Hematopoietic multipotent progenitor cell treated with erythropoietin and hydrocortisone succinate and interleukin-3 and kit ligand, for 4 days (in vitro differentiated cells): ENCODE measurements at regions not wholly inside any gene's neighbourhood (a gene's known extent, or its start where the extent isn't known, plus 50 kb on each side); places are given as distances from the start of the nearest gene placed in this dataset.
"Not testable (repeated sequence)": the region's sequence is repeated elsewhere in the genome, so short reads cannot be mapped to it uniquely, and the experiment has no call there.

Experiments
- DNase-seq: peaks from one replicate; pipeline ENCODE4 v3.0.0-alpha.2; 2015

DNA sequence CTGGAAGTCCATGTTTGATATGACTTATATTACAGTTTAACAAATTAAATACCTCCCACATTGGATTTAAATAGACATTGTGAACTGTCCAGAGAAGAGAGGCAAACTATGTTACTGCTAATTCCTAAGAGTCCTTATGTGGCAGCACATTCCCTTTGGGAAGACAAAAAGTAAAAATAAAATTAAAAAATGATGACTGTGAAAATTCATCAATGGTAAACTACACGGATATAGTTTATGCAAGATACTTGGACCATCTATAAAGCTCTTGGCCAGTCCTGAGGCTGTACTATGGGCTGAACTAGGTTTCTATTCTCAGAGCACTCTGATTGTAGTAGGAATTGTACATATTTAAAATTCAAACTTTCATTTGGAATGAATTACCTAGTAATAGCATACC is 206.4 kb downstream of the LRRK2 start:
- no peak for DNase-seq

DNA sequence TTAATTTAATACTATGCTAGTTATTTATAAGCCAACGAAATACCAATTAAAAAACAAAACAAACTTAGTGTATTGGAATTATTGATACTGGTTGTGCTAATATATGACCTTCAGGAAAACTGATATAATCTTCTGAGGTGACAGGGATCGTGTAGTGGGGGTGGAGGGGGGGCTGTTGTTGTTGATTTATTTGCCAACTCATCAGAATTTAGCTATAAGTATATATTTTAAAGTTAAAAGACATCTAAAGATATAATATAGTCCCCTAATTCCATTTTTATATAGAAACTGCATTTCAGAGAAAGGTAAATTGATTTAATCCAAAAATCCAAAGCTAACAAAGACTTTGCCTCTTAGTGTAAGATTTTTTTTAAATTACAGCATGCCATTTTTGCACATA is 210.5 kb downstream of the LRRK2 start:
- DNase-seq, result no peak

DNA sequence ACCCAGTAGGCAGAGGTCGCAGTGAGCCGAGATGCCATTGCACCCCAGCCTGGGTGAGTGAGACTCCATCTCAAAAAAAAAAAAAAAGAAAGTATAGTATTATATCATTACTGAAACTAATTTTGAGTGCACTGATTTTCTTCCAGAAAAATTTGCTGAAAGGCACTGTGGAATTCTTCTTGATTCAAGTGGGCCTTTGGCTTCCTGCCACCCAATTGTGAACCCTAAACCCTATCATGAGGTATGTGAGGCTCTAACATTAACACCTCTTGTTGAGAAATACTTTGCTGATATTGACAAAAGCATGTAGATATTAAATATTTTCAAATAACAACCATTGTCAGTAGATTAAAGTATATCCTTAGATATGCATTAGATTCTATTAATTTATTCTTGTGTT is 211.2 kb downstream of the LRRK2 start:
- DNase-seq, result no peak

DNA sequence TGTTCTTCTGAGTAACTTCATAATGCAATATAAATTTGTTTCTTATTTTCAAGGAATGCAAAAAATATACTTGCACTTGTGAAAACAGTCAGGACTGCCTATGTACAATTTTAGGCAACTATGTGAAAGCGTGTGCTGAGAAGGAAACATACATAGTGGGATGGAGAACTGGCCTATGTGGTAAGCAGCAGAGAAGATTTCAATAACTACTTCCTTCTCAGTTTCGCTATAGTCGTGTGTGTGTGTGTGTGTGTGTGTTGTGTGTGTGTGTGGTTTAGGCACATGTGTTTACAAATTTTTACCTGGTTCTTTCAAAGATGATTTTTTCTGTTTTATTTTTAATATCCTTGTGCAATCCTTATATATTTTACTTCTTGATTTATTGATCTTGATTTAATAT is 211.8 kb downstream of the LRRK2 start:
- DNase-seq, result no peak

DNA sequence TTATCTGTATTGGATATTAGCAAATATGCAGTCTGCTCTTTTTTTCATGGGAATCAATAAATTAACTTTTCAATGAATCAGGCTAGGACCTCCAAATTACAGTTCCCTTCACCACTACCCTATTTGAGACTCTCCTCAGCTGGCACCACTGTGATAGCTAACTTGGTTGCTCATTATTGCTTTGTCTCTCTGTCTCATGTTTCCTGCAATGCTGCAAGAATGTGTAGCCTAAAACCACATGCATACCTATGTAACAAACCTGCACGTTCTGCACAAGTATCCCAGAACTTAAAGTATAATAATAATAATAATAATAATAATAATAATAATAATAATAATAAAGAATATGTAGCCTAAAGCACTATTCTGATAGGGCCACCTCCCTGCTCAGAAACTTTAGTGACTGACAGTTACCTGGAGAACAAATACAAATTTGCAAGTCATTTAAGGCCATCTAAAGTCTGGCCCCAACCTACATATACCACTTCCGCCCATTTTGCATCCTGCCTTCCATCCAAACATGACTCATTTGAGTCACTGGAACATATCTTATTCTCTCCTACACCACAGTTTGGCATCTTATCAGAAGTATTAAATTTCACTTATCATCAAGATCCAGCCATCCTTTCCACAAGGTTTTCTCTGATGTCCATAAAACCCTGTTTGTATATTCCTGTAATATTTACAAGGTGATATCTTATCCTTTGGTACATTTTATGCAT is 215.1 kb downstream of the LRRK2 start:
- no peak for DNase-seq

DNA sequence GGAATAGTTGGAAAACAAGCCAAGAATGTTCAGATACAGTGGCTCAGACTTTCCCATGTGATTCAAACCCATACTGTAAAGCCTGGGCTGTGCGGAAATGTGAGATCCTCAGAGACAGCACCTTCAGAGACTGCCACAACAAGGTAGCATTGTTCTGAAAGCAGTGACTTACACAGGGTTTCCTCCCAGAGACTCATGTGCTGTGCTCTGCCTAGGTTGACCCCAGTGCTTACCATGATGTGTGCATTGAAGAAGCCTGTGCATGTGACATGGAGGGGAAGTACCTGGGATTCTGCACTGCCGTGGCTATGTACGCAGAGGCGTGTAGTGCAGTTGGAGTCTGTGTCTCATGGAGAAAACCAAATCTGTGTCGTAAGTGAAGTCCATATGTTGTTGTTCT is 219.4 kb downstream of the LRRK2 start:
- no peak for DNase-seq

DNA sequence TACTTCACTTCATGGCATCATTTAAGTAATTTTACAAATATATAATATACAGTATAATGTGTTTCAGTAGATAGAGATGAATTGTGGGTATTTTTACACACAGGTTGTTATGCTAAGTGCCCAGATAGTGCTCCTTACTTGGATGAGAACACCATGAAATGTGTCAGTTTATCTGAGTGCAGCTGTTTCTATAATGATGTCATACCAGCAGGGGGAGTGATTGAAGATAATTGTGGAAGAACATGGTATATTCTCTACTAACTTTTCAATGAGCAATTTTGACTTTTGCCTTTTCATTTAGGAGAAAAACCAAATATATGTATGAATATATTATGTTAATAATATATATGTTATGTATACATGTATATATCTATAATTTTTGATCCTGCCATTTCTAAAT is 221.6 kb downstream of the LRRK2 start:
- peak; percentile 46 for DNase-seq

DNA sequence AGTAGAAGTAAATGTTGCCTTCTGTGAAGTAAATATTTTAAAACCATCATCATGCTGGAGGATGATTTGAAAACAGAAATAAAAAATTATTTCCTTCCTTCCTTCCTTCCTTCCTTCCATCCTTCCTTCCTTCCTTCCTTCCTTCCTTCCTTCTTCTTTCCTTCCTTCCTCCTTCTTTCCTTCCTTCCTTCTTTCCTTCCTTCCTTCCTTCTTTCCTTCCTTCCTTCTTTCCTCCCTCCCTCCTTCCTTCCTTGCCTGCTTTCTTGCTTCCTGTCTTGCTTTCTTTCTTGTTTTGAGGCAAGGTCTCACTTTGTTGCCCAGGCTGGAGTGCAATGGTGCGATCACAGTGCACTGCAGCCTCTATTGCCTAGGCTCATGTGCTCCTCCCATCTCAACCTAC is 223.7 kb downstream of the LRRK2 start:
- not testable (repeated sequence) for DNase-seq

DNA sequence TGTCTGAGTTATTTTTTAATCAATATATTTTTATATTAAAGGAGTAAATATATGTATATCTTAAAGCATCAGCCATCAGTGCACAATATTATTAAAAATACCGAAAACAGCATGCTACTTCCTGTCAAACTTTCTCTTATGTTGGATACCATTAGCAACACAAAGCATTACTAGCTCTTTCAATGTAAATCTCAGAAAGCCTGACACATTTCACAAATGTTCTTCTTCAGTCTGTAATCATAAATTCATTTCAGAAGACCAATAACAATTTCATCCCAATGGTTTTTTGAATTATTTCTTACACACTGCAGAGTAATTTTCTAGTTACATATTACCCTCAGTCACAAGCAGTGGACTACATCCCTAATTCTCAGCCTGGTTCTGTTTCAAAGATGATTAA is 226.9 kb downstream of the LRRK2 start:
- no peak for DNase-seq

DNA sequence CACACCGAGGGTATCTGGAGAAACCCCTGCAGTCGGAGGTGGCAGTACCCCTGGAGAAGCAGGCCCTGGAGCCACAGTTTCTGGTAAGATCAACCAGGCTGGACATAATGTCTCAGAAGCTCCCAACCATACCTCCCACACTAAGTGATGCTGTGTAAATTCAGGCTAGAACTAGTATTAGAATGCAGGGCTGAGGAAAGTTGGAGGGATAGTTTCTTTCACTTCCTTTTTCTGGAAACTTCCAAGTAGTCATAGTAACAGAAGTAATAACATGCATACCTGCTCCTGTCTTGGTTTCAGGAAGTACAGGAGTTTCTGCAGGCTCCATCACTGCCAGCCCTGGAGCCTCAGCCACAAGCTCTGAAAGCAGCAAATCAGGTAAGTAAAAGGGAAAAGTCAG is 228.1 kb upstream of the CNTN1 start:
- DNase-seq, result no peak

DNA sequence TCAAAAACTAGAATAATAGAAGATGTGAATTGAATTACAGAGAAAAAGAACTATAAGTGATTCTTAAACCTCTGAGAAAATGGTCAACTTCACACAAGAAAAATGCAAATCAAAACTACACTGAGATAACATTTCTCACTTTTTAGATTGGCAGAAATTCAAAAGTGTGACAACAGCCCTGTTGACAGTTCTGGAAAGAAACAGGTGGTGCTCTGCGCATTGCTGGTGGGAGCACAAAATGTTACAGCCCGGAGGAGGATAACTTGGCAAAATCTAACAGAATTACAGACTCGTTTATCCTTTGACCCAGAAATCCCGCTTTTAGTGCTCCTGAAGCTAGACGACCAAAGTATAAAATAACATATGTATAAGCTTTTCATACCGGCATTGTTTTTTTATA is 222.5 kb upstream of the CNTN1 start:
- no peak for DNase-seq

DNA sequence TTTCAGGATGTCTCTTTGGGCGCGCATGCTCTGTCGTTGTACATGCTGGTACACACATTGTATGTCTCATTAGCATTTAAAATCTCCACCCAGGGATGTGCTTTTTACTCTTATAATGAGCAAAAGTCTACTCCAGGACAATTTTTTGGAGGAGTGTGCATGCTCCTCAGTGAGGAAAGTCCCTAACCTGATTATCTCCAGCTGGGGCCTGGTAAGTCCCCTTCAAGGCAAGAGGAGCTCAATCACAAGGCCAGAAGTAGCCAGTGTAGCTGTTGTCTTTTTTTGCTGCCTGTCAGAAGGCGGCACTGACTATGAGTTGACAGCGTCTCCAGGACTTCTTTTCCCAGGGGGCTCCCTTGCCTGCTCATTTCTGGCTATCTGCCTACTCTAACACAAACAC is 218.3 kb upstream of the CNTN1 start:
- no peak for DNase-seq

DNA sequence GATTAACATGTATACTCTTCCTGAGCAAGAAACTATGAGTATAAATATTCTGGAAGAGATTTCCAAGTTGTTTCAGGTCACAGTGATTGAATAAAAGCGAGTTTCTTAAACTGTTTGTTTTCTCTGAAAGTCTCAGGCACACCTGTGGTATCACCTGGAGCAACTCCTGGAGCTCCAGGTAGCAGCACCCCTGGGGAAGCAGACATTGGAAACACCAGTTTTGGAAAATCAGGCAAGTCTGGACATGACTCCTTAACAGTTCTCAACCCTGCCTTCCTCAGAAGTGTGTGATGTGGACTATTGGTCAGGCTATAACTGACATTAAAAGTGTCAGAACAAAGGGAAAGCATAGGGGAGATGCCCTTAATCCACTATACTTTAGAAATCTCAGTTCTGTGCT is 217.6 kb upstream of the CNTN1 start:
- no peak for DNase-seq

DNA sequence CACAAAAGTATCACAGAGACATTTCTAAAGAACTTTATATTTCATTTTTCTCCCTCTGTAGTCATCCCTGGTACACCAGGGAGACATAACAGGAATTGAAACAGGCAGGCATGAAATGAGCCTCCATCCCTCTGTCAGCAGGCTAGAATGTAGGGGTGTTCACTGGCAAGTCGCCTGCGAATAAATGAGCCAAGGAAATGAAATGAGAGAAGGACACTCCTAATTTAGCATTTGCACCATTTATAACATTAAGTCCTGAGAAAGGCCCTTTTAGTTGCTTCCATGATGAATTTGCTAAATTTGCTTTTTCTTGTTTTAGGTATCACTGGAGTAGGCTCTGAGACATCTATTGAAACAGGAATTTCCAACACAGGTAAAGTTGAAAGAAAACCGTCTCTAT is 192.4 kb upstream of the CNTN1 start:
- DNase-seq, result no peak

DNA sequence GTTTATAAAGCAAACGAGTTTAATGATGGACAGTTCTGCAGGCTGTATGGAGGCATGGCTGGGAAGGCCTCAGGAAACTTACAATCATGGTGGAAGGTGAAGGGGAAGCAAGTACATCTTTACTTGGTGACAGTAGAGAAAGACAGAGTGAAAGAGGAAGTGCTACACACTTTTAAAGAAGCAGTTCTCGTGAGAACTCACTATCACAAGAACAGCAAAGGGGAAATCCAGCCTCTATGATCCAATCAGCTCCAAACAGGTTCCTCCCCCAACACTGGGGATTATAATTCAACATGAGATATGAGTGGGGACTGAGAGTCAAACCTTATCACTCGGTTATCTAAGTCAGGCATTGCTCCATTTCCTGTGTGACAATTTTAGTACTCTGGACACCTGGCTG is 189.9 kb upstream of the CNTN1 start:
- peak; percentile 25 for DNase-seq

DNA sequence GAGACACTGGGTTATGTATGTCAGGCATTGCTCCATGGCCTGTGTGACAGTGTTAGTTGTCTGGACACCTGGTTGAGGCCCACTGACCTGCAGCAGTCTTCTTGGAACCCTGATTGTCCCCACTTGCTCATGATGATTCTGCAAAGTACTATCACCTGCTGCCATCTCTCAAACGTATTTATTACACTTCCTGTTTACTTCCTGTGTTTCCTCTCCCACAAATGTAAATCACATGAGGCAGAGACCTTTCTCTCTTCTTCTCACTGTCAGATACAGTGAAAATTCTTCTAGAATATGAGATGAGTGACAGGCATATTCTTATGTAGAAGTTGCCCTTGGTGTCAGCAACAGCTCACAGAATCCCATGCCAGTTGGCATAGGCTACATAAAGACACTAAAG is 186.9 kb upstream of the CNTN1 start:
- no peak for DNase-seq

DNA sequence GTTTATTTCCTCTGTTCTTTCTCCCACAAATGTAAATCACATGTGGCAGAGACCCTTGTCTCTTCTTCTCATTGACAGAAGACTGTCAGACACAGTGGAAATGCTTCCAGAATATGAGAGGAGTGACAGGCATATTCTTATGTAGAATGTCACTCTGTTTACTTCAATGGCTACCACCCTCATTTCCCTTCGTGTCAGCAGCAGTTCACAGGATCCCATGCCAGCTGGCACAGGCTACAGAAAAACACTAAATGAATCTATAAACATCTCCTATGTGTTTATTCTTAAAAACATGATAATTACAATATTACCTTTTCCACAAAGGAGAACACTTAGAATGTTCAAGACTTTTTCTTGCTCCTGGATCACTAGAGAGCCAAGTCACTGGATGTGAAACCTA is 183.8 kb upstream of the CNTN1 start:
- no peak for DNase-seq

DNA sequence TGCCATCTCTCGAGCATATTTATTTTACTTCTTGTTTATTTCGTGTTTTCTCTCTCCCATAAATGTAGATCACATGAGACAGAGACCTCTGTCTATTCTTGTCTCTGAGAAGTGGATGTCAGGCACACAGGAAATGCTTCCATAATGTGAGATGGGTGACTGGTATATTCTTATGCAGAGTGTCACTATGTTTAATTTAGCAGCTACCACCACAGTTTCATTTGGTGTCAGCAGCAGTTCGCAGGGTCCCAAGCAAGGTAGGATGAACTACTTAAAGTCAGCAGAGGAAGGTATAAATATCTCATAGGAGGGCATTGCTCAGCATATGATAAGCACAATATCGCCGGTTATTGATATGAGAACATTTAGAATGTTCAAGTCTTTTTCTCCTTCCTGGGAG is 180.9 kb upstream of the CNTN1 start:
- DNase-seq, result no peak

DNA sequence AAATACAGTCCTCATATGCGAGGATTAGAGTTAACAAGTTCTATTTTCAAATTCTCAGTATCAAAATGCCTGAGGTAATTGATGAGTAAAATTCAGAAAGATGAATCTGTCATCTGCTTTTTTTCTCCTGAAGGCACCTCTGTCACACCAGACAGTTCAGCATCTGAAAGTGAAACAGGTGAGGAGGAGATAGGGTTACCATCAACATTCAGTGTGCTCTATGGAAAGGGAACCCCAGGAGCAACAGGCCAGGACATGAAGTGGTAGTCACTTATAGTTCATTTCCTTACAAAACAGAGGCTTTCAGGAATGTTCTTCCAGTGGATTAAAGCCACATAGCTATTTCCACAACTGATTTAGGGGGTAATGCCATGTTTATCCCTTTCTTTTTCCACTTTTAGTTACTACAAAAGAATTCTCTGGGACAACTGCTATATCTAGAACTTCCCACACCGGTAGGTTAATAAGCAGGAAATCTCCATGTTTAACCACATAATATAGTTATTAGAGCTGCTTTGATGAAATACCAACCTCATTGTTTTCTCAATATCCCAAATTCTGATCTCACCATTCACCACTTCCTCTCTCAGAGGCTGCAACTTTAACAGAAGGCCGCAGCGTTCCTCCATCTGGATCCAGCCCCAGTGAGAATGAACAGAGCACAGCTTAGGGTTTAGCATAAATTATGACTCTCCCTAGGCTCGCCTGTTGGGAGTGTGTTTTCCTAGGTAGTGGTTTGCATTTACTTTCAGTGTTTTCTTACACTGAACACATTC is 177.0 kb upstream of the CNTN1 start:
- peak; percentile 46 for DNase-seq

DNA sequence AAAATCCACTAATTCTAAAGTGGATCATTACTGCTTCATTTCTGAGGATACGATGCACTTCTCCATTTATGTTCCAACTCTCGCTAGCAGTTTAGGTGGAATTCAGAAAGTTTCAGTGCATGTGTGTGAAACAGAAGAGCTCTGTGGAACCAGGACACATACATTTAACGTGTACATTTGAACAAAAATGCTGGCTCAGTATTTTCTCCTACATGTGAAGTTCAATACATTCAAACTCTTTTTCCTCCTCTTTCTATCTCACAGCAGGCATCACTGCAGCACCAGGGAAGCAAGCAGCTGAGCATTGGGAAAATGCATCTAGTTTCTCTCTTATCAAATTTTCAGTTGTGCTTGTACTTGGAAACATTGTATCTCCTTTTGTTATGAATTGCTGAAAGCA is 169.4 kb upstream of the CNTN1 start:
- no peak for DNase-seq

DNA sequence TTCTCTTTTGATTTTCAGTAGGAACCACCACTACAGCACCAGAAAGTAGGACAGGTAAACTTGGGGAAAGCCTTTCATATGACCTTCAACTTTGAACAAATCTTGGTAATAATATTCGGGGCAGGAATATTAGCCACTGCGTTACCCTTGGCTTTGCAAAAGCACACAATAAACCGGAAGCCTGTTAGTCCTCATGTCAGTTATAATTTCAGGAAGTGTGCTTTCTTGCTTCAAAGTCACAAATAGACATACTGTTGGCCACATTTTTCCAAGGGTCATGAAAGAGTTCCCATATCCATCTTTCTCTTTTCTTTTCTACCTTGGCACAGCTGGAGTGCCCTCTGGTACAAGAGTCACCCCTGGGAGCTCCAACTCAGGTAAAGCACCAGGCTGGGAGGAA is 167.2 kb upstream of the CNTN1 start:
- DNase-seq, result peak; percentile 28

DNA sequence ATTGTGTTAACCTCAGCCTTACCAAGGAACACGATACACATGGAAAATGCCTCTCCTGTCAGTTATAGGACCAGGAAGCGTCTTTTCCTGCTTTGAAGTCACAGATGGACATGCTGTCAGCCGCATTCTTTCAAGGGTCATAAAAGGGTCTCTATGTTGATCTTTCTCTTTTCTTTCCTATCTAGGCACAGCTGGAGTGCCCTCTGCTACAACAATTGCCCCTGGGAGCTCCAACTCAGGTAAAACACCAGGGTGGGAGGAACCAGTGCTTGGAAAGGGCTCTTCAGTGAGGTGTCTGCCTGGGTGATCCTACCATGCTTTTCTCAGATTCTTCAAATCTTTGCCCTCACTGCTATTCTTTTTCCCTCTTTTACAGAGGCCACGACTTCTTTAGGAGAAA is 157.4 kb upstream of the CNTN1 start:
- no peak for DNase-seq

DNA sequence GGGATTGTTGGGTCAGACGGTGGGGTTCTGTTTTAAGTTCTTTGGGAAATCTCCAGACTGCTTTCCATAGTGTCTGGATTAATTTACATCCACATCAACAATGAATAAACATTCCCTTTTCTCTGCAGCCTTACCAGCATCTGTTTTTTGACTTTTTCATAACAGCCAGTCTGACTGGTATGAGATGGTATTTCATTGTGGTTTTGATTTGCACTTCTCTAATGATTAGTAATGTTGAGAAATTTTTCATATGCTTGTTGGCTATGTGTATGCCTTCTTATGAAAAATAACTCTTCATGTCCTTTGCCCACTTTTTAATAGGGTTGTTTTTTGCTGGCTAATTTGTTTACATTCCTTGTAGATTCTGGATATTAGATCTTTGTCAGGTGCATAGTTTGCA is 140.8 kb upstream of the CNTN1 start:
- no peak for DNase-seq

DNA sequence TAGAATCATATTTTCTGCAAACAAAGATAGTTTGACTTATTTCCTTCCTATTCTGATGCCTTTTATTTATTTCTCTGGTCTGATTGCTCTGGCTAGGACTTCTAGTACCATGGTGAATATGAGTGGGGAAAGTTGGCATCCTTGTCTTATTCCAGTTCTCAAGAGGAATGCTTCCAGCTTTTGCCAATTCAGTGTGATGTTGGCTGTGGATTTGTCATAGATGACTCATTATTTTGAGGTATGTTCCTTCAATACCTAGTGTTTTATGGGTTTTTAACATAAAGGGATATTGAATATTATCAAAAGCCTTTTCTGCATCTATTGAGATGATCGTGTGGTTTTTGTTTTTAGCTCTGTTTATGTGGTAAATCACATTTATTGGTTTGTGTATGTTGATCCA is 139.4 kb upstream of the CNTN1 start:
- DNase-seq, result no peak

DNA sequence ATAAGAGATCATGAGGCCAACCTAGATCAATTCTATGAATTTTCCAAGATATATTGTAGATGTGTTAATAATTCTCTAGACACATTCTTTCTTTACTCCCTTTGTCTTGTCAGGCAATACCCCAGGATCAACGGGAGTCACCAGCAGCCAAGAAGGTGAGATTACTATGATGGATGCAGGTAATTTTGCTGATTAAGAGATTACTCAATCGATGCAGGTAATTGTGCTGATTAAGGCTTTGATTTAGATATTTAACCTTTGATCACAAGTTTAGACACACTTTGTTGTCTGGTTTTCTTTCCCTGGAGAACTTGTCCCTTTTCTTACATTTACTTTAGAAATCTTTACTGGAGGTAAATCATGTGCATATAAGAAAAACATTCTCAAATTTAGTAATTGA is 134.3 kb upstream of the CNTN1 start:
- DNase-seq, result no peak
